NCI-H774 (cell line): ENCODE measurements at regions not wholly inside any gene's neighbourhood (a gene's known extent, or its start where the extent isn't known, plus 50 kb on each side); places are given as distances from the start of the nearest gene placed in this dataset.
A peak's percentile ranks its signal among the peaks of the same experiment; 100 is the strongest.
"Not testable (repeated sequence)": the region's sequence is repeated elsewhere in the genome, so short reads cannot be mapped to it uniquely, and the experiment has no call there.

Experiments used
- DNase-seq: peaks from one replicate; lab custom pipeline; 2025; lab: John Stamatoyannopoulos, UW

GRCh38 chr13:50453188-50453587, 390.3 kb downstream of the DLEU7 start:
- no peak for DNase-seq

GRCh38 chr13:50456111-50456510, 387.4 kb downstream of the DLEU7 start:
- no peak for DNase-seq

- DNase-seq, result no peak
Observed at GRCh38 chr13:50457415-50458393, 385.8 kb downstream of the DLEU7 start.

GRCh38 chr13:50459046-50459445, 384.4 kb downstream of the DLEU7 start:
- no peak for DNase-seq

GRCh38 chr13:50459658-50460057, 383.8 kb downstream of the DLEU7 start:
- no peak for DNase-seq

GRCh38 chr13:50460358-50460757, 383.1 kb downstream of the DLEU7 start:
- DNase-seq, result no peak

GRCh38 chr13:50461189-50461588, 382.3 kb downstream of the DLEU7 start:
- no peak for DNase-seq

GRCh38 chr13:50463719-50464118, 379.8 kb downstream of the DLEU7 start:
- no peak for DNase-seq

GRCh38 chr13:50464349-50465251, 378.9 kb downstream of the DLEU7 start:
- DNase-seq, result no peak

GRCh38 chr13:50466456-50466855, 377.0 kb downstream of the DLEU7 start:
- no peak for DNase-seq

GRCh38 chr13:50467156-50468110, 376.1 kb downstream of the DLEU7 start:
- no peak for DNase-seq

GRCh38 chr13:50468849-50469669, 374.4 kb downstream of the DLEU7 start:
- no peak for DNase-seq

GRCh38 chr13:50473050-50473449, 370.4 kb downstream of the DLEU7 start:
- DNase-seq, result not testable (repeated sequence)

GRCh38 chr13:50474088-50474662, 369.3 kb downstream of the DLEU7 start:
- DNase-seq, result peak; percentile 0

GRCh38 chr13:50476577-50477285, 366.8 kb downstream of the DLEU7 start:
- DNase-seq, result no peak

- no peak for DNase-seq
Observed at GRCh38 chr13:50481936-50482335, 361.6 kb downstream of the DLEU7 start.

GRCh38 chr13:50483416-50483815, 360.1 kb downstream of the DLEU7 start:
- DNase-seq, result no peak

- no peak for DNase-seq
Observed at GRCh38 chr13:50484472-50485113, 358.9 kb downstream of the DLEU7 start.
